Prostate gland (tissue), 2 donors: ENCODE measurements at regions not wholly inside any gene's neighbourhood (a gene's known extent, or its start where the extent isn't known, plus 50 kb on each side); places are given as distances from the start of the nearest gene placed in this dataset.

Experiments
- CTCF ChIP-seq, 4 experiments: fragments of 200-600 bp in 2 of 4; fragments of 450-650 bp in 2 of 4; sonication (generic) in 2 of 4; IDR thresholded peaks; 1 replicate in 3 of 4; 2 replicates in 1 of 4; pipeline ENCODE4 v1.5.1; 2016 to 2019; ENCODE audit warnings: antibody characterized with exemption in 4 of 4, mild to moderate bottlenecking in 2 of 4, moderate library complexity in 2 of 4
- POLR2A ChIP-seq: fragments of 450-650 bp; IDR thresholded peaks from one replicate; pipeline ENCODE4 v1.6.1; 2016; ENCODE audit warnings: antibody characterized with exemption, mild to moderate bottlenecking

- TF ChIP-seq POLR2A: no peak
- TF ChIP-seq CTCF (IDR thresholded peaks at IDR 0.05): no peak
Measured at GRCh38 chr9:118652258-118652657, 717.0 kb downstream of the BRINP1 start.
